ENCODE measurements at regions not wholly inside any gene's neighbourhood (a gene's known extent, or its start where the extent isn't known, plus 50 kb on each side); places are given as distances from the start of the nearest gene placed in this dataset.
"Not testable (repeated sequence)": the region's sequence is repeated elsewhere in the genome, so short reads cannot be mapped to it uniquely, and the experiment has no call there.

GRCh38 chr1:196160066-196160795 lies 448.0 kb downstream of the KCNT2 start:
- peak; percentile 25 for DNase-seq (ENCODE audit: low read depth)

- no peak for DNase-seq (ENCODE audit: low read depth)
Observed at GRCh38 chr1:196155586-196155985, 452.7 kb downstream of the KCNT2 start.

GRCh38 chr1:196152975-196153374 lies 455.3 kb downstream of the KCNT2 start:
- no peak for DNase-seq (ENCODE audit: low read depth)

- DNase-seq (ENCODE audit: low read depth), result no peak
Observed at GRCh38 chr1:196152086-196152485, 456.2 kb downstream of the KCNT2 start.

GRCh38 chr1:196148367-196148970 lies 459.8 kb downstream of the KCNT2 start:
- peak; percentile 10 for DNase-seq (ENCODE audit: low read depth)

- DNase-seq (ENCODE audit: low read depth), result no peak
Observed at GRCh38 chr1:196147530-196147929, 460.7 kb downstream of the KCNT2 start.

- DNase-seq (ENCODE audit: low read depth), result not testable (repeated sequence)
Observed at GRCh38 chr1:196145151-196145550, 463.1 kb downstream of the KCNT2 start.

GRCh38 chr1:196144588-196144987 lies 463.7 kb downstream of the KCNT2 start:
- no peak for DNase-seq (ENCODE audit: low read depth)

GRCh38 chr1:196143602-196144342 lies 464.5 kb downstream of the KCNT2 start:
- no peak for DNase-seq (ENCODE audit: low read depth)

- no peak for DNase-seq (ENCODE audit: low read depth)
Observed at GRCh38 chr1:196142111-196142640, 466.1 kb downstream of the KCNT2 start.

GRCh38 chr1:196136396-196136795 lies 471.8 kb downstream of the KCNT2 start:
- no peak for DNase-seq (ENCODE audit: low read depth)

GRCh38 chr1:196131691-196132090 lies 476.5 kb downstream of the KCNT2 start:
- no peak for DNase-seq (ENCODE audit: low read depth)

GRCh38 chr1:196128835-196129234 lies 479.4 kb downstream of the KCNT2 start:
- DNase-seq (ENCODE audit: low read depth), result no peak

- DNase-seq (ENCODE audit: low read depth), result no peak
Observed at GRCh38 chr1:196121181-196121580, 487.1 kb downstream of the KCNT2 start.

GRCh38 chr1:196115646-196116045 lies 492.6 kb downstream of the KCNT2 start:
- DNase-seq (ENCODE audit: low read depth), result peak; percentile 29

- DNase-seq (ENCODE audit: low read depth), result no peak
Observed at GRCh38 chr1:196114193-196114592, 494.0 kb downstream of the KCNT2 start.

GRCh38 chr1:196108990-196109389 lies 499.2 kb downstream of the KCNT2 start:
- not testable (repeated sequence) for DNase-seq (ENCODE audit: low read depth)

- no peak for DNase-seq (ENCODE audit: low read depth)
Observed at GRCh38 chr1:196105901-196106300, 502.3 kb downstream of the KCNT2 start.

GRCh38 chr1:196102826-196103225 lies 505.4 kb downstream of the KCNT2 start:
- DNase-seq (ENCODE audit: low read depth), result no peak

GRCh38 chr1:196098000-196098399 lies 510.2 kb downstream of the KCNT2 start:
- no peak for DNase-seq (ENCODE audit: low read depth)

- no peak for DNase-seq (ENCODE audit: low read depth)
Observed at GRCh38 chr1:196094821-196095220, 513.4 kb downstream of the KCNT2 start.

GRCh38 chr1:196091397-196092135 lies 516.7 kb downstream of the KCNT2 start:
- DNase-seq (ENCODE audit: low read depth), result no peak
